HG02884 (cell line): ENCODE measurements at regions not wholly inside any gene's neighbourhood (a gene's known extent, or its start where the extent isn't known, plus 50 kb on each side); places are given as distances from the start of the nearest gene placed in this dataset.
"Not testable (repeated sequence)": the region's sequence is repeated elsewhere in the genome, so short reads cannot be mapped to it uniquely, and the experiment has no call there.

Experiments used
- ATAC-seq: cut with Tn5 transposase; IDR thresholded peaks from one replicate; pipeline ENCODE4 v1.9.1; 2021; ENCODE audit warnings: mild to moderate bottlenecking, moderate library complexity; ENCODE audit not compliant: unreplicated experiment

DNA sequence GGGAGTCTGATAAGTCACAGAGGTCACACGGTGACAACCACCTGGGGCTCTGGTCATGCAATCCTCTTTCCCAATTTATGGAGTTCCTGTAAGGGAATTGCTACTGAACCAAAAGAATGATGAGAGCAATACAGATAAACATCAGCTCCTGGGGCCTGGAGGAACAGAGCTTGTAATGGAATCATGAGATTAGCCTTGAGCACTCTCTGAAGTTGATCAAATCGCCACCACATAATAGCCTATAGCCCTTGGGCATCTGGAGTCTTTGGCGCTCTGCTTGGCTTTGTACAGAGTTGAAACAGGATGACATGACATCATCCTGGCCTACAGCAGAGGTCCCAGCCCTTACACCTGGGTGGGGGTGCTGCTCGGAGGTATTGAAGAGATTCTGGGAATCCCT is 154.3 kb upstream of the DTNBP1 start:
- no peak for ATAC-seq

DNA sequence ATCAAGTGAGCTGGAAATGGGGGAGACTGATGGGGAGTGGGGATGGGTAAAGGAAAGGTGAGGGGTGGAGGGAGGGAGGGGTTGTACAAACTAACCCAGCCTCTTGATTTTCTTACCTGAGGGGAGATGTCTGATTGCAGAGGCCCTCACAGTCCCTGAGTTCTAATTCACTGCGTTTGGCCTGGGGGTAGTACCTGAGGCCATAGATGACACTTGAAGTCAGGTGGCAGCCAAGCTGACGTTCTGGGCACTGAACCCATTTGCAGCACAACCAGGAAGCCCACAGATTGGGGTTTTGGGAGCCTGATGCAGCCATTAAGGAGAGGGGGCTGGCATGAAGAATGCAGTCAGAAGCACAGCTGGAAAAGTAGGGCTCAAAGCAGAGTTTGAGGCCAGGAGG is 153.8 kb upstream of the DTNBP1 start:
- no peak for ATAC-seq

DNA sequence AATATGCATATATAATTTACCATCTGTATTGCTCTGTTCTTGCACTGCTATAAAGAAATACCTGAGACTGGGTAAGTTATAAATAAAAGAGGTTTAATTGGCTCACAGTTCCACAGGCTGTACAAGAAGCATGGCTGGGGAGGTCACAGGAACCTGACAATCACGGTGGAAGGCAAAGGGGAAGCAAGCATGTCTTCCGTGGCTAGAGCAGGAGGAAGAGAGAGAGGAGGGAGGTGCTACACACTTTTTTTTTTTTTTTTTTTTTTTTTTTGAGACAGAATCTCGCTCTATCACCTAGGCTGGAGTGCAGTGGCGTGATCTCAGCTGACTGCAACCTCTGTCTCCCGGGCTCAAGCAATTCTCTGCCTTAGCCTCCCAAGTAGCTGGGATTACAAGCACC is 150.9 kb upstream of the DTNBP1 start:
- ATAC-seq: not testable (repeated sequence)

DNA sequence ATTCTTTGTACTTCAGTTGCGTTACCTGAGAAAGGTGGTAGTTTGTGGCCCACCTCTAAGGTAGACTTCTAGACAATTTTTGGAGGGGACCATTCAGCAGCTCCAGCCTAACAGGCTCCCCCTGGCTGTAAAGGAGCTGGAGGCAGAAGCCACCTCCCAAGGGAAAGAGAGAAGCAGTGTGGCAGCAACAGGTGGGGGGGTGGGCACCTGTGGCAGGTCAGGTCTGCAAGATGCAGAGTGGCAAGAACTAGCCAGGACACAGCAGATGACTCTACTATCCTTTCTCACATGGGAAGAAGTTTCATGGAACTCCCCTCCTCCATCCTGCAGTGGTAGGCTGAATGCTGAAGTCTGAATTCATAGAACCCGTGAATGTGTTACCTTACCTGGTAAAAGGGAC is 148.3 kb upstream of the DTNBP1 start:
- ATAC-seq: no peak

DNA sequence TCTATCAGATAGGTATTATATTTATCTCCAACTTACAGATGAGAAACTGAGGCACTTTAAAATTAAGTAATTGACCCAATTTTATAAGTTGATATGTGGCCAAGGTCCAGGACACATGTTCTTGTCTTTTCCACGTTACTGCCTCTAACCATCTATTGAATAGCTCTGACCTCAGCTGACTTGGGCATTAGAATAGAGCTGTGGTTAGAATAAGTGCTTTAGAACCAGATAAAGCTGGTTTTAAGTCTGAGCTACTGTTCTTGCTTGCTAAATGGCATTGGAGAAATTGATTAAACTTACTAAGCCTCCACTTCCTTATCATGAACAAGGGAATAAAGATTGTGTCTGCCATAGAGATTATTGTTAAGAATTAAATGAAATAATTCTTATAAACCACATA is 147.8 kb upstream of the DTNBP1 start:
- no peak for ATAC-seq

DNA sequence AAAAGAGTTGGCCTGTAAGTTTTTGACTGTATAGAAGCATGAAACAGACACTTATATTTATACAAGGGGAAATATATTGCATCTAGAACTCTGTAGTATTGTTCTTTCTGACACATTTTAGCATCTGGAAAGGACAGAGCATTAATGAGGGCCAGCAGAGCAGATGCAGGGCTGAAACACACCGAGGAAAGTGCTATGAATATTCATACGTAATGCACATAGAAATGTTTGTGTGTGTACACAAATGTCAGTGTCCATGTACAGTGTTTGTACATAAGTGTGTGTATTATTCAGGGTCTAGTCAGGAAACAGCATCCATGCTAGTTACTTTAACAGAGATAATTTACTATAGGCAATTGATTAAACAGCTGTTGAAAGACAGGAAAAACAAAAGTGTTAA is 146.5 kb upstream of the DTNBP1 start:
- no peak for ATAC-seq

DNA sequence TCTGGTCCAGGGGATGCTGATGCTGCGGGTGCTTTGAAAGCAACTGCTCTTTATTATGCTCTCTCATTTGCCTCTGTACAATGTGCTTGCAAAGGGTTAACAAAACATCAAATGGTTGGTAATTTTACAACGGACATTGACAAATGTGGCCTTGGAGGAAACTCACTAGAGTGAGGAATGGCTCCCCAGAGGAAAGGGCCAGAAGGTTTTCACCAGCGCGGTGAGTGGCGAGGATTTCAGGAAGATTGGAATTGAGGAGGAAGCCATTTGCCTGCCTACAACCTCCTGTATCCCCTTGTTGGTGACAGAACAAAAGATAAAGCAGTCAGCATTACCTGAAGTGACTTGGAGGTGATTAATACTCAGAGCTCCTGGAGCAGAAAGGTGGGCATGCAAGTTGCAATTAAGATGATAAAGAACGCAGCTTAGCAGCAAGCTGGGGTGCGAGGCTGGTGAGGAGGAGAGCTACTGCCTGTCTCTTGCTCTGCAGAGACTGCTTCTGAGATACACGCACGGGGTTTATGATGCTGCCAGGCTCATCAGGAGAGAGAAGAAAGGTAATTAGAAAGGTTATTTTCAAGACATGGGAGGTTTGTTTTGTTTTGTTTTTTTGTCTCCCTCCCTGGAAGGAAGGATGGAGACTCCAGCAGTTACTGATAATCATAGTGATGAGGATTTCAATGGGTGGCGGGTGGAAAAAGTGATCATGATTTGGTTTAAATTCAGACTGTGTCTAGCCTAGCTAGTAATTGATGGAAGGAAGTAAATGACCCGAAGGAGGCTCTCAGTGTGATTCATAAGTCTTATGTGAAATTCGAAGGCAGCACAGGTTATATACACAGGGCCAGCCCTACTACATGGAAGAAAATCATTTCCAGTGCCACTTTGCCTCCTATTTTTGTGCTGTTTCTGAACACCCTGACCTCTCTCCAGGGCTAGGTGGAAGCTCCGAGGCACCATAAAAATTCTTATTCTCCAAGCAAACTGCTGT is 141.6 kb upstream of the DTNBP1 start:
- no peak for ATAC-seq

DNA sequence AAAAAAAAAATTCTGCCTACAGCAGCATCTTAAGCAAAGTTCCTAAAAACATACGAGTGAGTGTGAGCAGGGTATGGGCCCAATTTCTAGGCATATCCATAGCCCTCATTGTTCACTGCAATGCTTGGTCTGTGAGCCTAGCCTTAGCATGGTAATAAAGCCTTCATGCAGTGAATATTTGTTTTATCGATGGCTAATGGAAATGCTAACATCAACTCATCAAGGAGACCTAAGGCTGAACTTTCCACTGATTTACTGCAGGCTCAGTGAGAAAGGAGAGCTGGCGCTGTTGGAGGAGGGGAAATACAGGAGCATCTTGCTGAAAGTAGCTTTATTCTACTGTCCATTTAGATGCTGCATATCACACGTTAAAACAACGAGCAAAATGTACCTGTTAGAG is 139.6 kb upstream of the DTNBP1 start:
- ATAC-seq: no peak

DNA sequence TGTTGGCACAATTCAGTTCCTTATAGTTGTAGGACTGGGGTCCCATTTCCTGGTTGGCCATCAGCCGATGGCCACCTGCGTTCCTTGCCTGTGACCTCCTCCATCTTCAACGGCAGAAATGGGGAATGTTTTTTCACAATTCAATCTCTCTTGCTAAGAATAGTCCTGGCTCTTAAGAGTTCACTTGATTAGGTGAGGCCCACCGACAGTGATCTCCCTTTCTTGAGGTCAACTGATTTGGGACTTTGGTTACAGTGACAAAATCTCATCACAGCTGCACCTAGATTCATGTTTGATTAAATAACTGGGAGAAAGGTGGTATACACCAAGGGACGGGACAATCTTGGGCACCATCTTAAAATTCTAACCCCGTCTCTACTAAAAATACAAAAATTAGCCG is 139.1 kb upstream of the DTNBP1 start:
- ATAC-seq: no peak

DNA sequence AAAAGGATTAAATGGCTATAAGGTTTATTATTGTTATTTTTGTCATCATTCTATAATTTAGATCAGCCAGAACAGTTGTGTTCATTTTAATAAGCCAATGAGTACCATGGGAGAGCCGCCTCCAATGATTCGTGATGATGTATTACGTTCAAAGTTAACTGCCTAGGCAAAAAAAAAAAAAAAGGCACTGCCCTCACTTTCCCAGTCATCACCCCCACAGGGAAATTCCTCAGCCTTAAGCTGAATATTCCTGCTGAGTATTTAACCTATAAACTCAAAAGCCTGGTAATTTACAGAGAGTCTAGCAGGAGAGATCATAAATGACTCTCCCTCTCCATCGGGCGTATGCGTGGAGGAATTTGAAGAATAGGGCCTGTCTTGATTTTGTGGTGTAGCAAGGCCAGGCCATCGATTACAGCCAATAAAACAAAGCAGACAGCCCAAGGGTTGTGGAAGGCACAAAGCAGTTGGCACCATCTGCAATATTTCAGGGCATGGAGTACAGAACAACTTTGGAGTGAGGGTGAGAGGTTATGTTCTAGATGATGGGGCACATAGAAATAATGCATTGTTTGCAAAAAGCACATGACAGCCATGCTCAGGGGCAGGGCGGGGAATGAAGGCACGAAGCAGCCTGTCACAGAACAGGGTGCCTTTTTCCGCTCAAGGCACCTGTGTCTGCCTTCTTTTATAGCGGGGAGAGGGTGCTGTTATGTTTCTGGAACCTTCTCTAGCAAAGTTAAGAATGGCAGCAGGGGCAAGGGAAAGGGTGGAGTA is 138.2 kb upstream of the DTNBP1 start:
- no peak for ATAC-seq

DNA sequence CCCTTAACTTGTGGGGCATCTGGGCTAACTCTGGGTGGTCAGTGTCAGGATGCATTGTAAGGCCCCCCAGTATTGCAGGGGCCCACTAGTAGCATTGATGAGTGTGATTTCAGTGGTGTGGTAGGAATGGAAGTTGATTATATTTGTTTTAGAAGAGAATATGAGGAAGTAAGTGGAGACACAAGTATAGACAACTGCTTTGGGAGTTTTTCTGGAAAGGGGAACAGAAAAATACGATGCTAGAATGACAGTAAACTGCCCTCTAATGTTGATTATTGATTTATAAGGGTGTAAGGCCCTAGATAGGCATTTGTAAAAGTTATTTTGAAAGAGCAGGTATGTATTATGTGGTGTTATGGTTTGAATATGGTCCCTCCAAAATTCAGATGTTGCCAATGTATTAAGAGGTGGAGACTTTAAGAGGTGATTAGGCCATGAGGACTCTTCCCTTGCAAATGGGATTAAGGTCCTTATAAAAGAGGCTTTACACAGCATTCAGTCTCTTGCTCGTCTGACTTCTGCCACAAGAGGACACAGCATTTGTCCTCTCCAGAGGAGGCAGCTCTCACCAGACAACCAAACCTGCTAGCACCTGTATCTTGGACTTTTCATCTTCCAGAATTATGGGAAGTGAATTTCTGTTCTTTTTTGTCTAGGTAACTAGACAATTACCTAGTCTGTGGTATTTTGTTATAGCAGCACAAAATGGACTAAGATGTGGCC is 135.9 kb upstream of the DTNBP1 start:
- no peak for ATAC-seq

DNA sequence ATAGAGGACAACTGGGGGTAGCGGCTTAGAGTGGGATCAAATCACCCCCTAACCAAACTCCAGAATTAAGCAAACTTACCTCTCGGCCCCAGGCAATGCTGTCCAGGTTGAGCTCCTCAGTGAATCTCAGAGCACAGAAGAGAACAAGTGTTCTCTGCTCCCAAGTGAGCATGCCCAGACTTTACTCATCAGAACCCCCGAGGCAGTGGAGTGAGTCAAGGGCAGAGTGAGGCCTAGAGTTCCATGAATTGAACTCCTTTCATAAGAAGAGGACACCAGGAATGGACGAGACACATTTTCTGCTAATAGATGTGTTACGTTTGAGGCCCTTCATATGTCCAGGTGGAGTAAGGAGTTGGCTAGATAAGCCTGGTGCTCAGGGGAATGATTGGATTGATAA is 134.0 kb upstream of the DTNBP1 start:
- ATAC-seq: no peak

DNA sequence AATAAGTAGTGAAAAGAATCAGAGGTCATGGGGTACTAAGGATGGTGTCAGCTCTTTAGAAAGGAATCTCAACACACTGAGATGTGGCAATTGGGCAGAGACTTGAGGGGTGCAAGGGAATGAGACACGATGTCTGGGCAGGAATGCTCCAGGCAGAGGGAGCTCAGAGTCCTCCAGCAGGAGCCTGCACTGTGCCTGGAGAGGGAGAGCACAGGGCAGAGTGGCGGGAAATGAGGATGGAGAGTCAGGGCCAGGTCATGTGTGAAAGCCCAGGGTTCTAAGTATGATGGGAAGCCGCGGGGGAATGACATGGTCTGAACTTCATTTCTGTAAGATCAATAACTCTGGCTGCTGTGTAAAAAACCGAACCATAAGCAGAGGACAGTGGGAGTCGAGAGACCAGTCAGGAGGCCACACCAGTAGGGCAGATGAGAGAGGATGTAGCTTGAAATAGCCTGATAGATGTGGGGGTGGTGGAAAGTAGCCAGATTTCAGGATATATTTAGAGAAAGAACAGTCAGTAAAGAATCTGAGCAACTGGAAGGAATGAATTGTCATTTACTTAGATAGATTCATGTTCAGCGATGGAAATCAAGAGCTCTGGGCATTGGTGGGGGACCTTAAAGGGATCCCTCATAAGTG is 133.4 kb upstream of the DTNBP1 start:
- ATAC-seq: no peak

DNA sequence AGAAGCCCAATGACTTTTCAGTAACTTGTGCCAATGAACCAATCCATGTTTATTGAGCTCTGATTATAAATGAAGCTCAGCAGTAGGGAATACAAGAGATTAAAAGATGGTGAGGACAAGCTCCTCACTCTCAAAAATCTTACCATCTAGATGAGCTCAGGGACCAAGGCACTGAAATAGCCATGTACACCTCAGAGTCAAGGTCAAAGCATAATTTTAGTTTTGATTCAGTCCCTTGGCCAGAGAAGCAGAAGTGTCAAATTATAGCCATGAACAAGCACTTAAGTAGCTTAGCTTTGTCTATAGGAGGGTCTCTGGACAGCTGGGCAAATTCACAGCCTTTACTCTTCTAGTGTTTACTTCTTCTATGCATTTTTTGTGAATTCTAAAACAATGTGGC is 131.0 kb upstream of the DTNBP1 start:
- ATAC-seq: no peak

DNA sequence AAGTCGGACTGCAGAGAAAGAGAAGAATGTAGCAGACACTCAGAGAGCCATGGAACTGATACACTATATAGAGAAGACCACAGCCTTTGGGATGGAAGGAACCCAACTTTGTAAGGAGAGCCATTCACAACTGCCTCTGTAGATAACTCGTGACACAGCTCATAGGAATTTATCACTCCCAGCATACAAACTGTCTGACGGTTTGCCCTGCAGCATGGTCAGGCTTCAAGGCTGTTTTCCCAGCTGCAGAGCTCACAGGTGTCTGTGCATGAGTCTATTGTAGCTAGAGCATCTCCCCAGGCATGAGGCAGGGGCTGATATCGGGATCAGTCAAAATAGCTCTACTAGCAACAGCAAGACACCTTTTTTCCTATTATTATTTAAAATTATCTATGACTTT is 130.5 kb upstream of the DTNBP1 start:
- ATAC-seq: no peak

DNA sequence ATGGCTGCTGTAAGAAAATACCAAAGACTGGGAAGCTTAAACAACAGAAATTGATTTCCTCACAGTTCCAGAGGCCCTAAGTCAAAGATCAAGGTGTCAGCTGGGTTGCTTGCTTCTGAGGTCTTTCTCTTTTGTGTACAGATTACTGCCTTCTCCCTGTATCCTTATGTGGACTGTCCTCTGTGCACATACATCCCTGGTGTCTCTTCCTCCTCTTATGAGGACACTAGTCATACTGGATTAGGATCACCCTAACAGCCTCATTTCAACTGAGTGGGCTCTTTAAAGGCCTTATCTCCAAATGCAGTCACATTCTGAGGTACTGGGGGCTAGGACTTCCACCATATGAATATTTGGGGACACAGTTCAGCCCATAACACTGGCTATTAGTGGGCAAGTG is 130.0 kb upstream of the DTNBP1 start:
- ATAC-seq: no peak

DNA sequence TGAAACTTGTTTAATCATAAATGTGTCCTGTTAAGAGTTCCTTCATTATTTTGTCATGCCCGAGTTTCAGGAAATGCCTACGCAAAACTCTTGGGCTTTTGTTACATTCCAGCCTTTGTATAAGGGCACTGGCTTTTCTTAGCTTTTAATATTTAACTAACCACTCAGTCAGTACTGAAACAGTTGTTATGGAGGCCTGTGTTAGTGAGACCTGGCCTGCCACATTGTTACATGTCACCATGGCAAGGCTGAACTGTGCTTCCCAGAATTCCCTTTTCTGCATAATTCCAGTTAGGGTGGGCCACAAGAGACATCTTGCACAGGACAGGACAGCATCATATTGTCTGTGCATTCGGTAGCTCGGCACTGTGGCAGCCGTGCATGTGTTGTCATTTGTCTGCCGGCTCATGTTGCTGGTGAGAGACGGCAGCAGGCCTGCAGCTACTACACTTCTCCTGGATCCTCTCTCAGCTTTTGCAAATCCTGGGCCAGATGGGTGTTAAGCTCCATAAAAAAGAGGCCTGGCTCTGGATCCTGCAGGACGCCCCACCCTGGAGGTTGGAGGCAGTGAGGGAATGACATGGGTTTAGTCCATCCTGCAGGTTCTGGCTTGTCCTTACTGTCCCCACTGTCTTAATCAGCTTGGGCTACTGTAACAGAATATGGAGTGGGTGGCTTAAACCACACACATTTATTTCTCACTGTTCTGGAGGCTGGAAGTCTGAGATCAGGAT is 128.8 kb upstream of the DTNBP1 start:
- no peak for ATAC-seq

DNA sequence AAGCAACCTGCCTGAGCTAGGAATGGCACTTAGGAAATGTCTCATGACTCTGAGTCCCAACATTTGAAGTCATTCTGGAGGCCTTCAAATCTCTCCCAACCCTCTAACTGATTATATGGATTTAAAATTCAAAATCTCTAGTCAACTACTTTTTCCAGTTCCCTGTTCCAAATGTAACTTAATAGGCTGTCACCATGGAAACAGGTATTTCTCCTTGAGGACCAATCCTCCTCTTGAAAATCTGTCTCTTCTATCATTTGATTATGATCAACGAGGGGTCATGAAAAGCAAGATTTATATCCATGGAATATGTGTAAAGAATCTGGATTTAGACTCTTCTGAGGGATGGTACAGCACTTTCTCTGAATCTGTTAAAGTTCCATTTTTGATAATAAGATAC is 127.3 kb upstream of the DTNBP1 start:
- no peak for ATAC-seq

DNA sequence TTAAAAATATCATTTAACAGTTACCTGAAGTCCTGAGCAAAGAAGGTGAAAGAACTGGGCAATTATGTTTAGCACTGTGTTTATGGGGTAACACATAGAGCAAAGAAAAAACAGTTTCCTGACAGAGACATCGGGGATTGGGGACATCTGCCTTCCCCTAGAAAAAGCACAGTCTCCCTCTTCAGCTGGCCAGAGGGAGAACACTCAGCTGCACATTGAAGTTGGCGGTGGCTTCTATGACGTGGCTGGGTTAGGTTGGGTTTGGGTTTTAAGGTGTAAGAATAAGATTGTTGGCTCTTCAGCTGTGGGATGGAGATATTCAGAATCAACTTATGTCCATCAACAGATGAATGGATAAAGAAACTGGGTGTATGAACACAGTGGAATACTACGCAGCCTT is 124.0 kb upstream of the DTNBP1 start:
- ATAC-seq: no peak

DNA sequence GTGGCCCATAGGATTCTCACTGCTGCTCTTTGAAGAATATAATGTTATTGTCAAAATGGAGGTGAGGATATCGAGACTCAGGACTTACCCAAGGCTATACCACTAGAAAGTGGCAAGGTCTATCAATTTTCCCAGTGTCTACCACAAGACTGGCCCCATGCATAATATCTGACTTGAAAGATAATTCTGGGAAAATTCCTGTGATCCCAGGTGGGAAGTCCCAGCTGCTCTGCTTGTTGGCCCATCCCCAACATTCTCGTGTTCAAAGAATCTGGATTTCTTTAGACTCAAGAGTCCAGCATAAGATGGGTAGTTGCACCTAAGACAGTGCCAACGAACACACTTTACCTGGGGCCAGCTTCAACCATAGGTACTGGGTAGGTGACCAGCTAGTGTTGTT is 120.7 kb upstream of the DTNBP1 start:
- ATAC-seq: no peak
